HG02798 (cell line): ENCODE measurements at regions not wholly inside any gene's neighbourhood (a gene's known extent, or its start where the extent isn't known, plus 50 kb on each side); places are given as distances from the start of the nearest gene placed in this dataset.

Experiments
- ATAC-seq: cut with Tn5 transposase; IDR thresholded peaks from one replicate; pipeline ENCODE4 v1.9.1; 2021; ENCODE audit warnings: mild to moderate bottlenecking; ENCODE audit not compliant: unreplicated experiment, poor library complexity

DNA sequence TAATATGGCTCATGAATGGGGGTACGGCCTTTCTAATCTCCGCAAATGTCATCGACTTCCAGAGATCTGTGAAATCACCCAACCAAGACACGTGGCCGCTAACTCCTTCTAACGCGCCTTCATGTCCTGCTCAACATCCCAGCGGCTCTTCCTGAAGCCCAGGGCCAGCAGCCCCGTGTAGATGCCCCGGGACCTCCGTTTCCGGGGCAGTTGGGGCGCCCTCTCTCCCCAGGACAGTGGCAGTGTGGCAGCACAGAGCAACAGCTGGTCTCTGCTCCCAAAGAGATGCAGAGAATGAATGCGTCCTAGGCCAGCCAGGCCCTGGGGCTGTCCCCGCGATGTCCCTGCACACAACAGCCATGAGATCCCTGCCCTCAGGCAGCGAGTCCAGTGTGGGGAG is 153.5 kb downstream of the RBFOX3 start:
- no peak for ATAC-seq

DNA sequence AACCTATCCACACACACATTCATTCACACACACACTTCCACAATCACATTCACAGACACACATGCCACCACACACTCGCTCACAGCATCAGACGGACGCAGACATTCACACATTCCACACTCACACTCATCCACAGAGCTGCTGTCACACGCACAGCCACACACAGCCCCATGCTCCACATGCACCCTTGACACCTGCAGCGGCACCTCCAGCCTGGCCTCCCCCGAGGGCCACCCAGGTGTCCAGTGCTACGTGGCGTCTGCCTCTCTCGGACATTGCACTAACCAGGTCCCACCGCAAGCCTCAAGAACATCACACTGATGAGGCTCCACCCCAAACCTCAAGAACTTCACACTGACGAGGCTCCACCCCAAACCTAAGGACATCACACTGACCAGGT is 155.2 kb downstream of the RBFOX3 start:
- ATAC-seq: no peak

DNA sequence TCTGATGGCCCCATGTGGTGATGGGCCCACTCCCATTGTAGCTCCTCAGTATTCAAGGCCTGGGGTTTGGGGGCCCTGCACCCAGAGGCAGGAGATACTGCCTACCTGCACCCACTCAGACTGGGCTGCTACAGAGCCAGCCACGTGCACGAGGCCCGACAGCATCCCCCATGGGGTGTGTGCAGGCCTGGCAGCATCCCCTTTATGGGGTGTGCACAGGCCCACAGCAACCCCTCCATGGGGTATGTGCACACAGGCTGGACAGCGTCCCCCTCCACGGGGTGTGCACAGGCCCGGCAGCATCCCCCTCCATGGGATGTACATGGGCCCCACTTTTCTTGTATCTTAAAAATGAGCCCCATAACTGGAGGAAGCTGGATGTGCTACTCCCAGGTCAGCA is 156.0 kb downstream of the RBFOX3 start:
- no peak for ATAC-seq

DNA sequence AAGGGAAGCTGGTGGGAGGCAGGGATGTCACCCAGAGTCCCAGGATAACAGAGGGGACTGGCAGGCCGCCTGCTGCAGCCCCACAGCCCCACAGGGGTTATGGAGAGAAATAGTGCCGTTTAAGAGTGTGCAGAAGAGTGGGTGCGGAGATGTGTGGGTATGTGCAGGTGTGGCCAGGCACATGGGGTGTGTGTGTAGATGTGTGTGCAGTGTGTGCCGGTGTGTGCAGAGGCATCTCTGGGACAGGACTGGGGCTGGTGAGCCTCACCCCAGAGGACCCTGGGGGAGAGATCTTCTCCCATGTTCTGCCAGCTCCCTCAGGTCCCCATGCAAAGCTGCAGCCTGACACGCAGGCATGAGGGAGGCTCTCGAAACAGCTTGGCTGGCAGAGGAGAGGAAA is 157.4 kb downstream of the RBFOX3 start:
- no peak for ATAC-seq

DNA sequence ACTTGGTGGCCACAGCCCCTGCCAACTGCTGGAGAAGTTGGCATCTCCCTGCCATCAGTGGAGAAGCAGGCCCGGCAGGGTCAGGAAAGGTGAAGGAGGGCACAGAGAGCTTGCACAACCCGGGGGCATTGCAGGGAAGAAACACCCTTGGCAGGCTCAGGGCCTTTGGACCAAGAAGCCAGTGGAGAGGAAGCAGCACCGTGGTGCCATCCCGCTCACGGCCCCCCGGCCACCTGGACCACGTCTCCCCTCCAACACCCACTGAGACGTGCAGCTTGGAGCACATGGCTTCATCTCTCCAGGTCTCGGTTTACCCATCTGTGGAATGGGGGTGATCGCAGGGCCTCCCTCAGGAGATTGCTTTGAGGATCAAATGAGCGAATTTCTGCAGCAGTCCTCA is 158.1 kb downstream of the RBFOX3 start:
- ATAC-seq: no peak

DNA sequence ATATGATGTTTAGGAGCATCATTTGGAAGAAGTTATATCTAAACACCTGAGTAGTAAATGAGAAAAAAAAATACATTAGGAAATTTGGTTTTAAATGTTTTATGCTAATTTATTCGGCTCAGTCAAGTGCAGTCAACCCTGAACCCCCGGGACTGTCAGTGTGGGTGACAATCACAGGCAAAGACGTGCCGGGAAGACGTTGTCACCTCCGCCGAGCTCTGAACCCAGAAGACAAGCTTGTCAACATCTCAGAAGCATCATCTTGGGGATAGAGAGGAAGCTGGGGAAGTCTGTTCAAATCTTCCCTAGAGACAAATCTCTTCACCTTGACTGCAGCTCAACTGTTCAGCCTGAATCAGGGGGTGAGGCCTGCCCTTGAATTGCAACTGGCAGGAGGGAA is 159.7 kb downstream of the RBFOX3 start:
- ATAC-seq: no peak

DNA sequence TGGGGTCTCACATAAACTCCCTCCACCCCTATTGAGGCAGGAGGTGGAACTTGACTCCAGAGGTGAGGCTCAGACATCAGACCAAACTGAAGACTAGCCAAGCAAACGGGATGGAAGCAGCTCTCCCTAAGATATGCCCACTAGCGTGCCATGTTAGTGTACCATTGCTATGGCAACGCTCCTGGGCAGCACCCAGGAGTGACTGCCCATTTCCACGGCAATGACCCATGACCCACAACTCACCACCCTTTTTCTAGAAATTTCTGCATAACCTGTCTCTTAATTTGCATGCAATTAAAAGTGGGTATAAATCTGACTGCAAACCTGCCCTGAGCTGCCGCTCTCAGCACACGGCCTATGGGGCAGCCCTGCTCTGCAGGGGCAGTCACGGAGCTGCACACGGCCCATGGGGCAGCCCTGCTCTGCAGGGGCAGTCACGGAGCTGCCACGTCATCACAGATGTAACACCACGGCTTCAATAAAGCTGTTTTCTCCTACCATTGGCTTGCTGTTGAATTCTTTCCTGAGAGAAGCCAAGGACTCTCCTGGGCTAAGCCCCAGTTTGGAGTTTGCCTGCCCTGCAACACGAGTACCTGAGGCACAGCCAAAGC is 164.3 kb downstream of the RBFOX3 start:
- no peak for ATAC-seq

DNA sequence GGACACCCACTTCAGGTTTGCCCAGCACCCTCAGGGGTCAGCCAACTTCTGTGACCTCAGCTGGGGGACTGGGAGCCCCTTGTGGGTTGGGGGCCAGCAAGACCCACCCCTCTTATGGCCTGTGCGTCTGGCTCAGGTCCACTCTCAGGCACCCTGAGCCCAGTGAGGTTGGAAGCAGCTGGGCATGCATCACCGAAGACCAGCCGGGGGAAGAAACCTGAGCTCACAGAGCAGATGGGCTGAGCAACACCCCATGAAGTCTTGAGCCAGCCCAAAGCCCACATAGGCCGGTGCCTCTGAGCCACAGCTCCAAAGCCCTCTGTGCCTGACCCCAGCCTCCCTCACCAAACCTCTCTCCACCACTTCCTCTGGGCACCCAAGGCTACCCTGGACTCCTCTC is 166.7 kb downstream of the RBFOX3 start:
- no peak for ATAC-seq

DNA sequence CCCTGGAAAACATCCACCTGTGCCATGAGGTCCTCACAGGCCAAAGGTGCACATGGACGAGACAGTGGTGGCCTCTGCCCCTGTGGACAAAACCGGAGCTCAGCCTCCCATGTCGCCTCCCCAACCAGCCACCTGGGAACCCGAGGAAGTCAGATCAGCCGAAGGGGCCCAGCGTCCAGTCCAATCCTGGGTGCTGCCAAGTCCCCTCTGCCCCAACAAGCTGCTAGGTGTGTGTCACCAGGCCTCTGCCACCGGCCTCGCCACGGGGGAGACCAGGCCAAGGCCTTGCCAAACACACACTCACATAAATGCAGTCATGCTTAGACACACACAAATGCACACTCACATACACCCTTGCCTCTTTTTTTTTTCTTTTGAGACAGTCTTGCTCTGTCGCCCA is 167.8 kb downstream of the RBFOX3 start:
- ATAC-seq: no peak

DNA sequence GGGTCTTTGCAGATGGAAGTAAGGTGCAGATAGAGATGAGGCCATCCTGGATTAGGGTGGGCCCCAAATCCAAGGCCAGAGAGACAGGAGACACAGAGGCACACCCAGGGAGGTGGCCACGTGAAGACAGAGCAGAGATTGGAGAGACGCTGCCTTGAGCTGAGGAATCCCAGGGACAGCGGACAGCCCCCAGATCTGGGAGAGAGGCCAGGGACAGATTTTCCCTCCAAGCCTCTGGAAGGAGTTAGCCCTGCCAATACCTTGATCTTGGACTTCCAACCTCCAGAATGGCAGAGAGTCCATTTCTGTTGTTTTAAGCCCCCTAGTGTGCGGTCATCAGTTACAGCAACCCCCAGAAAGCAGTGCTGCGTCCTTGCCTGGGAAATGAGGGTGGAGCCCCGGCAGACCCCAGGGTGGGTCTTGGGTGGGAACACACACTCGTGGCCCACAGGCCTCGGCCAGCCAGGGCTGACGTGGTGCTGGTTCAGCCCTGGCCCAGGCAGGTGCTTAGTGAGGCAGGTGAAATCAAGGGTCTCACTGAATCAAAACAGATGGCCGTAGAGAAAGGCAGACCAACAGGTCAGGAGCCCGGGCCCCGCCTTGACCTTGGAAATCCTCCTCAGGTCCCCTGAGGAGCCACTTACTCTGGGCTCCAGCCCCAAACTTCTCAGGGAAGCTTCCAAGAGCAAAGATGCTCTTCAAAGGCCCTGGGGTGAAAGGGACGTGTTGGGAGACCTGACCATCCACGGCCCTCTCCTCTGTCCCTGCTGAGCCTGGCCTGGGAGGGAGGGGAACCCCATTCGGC is 169.3 kb downstream of the RBFOX3 start:
- ATAC-seq: no peak

DNA sequence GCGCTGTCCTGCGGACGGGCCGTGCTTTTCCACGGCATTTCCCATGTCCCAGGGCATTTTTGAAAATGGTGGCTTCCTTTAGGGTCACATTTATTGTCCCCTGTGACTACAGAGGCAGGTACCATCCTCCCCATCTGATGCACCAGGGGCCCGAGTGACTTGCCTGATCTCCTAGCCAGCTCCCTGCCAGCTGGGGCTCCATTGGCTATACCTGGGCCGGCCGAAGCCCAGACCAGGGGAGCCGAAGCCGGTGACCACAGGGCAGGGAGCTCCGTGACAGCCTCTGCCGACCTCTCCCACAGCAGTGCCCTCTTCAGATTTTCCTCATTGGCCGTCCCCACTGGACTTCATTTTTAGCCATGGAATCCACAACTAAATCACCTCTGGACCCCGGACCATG is 170.6 kb downstream of the RBFOX3 start:
- no peak for ATAC-seq

DNA sequence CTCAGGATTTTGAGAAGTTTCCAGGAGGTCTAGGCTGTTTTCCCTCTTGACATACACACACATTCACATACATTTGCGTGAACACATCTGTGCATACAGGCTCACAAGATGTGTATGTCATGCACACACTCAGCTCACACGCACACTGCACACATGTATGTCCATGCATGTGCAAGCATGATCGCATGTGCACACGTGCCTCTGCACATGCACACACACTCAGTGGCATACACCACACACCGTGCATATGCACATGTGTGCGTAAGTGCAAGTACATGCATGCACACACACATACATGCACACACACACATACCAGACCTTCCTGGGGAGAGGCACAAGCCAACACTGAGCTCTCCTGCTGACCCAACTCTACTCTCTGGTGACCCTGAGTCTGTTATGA is 171.4 kb downstream of the RBFOX3 start:
- no peak for ATAC-seq

DNA sequence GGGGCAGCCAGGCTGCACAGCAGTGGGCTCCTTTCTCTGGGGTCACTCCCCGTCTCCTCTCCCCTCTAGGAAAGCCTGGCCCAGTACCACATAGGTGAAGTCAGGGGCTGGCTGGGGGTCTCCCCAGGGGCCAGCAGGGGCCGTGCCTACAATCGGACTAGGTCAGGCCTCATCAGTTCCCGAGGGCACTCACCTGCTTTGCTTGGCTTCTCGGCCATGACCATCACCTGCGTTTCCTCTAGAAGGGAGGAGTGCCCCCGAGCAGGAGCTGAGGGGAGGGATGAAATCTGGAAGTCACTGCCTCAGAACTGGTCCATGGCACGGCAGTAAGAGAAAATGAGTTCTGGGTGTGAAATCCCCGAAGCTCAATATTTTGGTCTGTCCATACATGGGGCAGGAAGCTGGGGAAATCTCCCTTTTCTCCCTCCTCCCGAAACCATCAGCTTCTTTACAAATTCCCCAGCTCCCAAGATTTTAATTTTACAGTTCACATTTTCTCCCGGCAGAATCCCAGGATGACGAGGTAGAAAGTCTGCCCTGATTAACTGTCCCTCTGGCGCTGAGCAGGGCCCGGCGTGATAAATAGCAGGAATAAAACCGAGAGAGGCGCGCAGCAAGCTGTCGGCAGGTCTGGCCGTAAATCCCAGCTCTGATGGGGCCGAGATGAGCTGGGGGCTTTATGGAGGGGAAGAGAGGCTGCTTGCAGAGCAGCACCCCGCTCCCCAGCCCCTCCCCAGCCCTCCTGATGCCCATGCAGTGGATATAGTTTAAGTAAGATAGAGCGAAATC is 172.1 kb downstream of the RBFOX3 start:
- ATAC-seq: no peak

DNA sequence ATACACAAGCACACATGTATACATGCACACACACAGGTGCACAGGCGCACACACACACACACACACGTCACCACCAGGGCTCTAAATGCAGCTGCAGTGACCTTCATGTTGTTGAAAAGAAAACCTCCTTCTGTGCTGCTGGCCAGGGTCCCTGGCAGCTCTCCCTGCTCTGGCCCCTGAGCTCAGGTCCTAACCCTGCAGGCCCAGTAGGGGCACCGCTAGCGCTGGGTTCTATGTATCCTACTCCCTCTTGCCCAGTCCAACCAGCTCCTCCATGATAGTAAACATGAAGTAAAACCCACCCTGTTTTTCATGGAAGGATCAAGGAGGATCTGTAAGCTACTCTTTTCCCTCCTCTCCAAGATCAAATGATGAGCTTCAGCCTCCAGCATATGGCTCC is 172.8 kb downstream of the RBFOX3 start:
- no peak for ATAC-seq

DNA sequence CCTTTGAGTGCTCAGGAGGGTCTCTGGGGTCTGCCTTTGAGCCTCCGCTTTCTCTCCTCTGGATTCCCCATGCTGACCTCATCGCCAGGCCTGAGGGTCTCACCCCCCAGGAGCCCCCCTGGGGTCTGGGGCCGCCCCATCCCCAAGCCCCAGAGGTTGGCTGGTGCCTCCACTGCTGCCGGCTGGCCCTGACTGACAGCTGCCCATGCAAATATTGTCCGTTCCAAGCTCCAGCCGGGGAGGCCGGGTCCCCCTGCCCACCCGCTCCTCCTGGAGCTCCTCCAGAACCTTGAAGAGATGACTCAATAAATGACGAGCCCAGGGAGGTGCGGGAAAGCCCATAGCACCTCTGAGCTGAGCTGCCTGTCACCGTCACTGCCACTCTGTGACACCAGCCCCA is 173.8 kb downstream of the RBFOX3 start:
- no peak for ATAC-seq

DNA sequence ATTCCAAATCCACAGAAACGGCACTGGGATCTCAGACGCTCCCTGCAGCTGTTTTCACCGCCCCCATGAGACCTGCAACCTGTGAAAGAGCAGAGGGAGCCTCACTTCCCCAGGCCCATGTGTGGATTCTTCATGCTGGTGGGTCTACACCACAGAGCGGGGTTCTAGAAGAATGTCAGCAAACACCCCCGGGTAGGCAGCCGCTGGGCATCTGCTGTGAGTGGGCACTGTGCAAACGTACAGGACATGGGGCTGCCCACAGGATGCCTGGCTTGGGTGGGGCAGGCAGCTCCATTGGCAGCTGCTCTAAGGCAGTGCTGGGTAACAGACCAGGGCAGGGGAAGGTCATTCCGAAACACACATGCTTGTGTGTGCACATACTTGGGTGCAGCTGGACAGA is 174.9 kb downstream of the RBFOX3 start:
- no peak for ATAC-seq

DNA sequence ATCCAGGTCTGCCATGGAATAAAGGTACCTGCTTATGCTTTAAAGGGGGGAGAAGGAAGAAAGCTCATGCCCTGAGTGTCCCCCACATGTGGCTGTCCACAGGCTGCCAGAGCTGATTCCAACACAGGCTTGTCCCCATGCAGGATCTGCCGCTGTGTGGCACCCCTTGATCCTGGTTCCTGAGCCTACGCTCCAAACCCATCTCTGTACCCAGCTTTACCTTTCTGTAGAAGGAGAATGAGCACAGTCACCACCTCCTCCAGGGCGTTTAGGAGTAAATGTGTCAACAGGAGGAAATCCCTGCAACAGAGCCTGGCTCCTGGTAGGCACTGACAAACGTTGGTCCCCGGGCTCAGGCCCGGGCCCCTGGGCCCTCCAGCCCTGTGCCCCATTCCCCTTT is 175.6 kb downstream of the RBFOX3 start:
- no peak for ATAC-seq

DNA sequence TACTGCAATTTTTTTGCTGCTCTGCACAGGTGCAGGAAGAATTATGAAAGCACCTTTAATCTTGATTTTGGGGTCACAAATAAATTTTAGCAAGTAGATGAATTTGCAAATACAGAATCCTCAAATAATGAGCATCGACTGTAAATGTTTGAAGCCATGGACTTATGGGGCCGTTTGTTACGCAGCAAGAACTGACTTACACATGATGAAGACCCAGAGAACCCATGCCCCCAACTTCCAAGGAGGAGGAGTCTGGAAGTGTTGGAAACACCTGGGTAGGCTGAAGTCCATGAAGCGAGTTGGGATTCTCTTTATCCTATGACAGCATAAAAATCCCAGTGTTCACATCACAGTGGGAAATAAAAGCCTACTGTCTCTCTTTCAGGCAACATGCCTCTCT is 176.6 kb downstream of the RBFOX3 start:
- ATAC-seq: no peak

DNA sequence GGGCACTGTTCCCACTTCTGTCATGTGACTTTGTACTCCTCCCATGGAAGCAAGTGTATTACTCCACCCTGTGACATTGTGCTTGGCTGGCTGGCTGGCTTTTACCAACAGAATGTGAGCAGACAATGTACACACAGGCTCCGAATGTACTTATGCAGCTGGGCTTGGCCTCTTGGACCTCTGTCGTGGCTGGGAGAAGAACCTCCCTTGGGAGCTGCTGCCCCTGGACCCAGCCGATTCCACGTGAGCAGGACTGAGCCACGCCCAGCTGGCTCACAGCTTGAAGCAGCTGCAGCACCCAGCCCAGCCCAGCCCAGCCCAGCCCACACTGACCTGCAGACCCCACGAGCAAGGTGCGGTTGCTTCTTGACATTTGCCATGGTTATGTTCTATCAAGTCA is 177.5 kb downstream of the RBFOX3 start:
- no peak for ATAC-seq

DNA sequence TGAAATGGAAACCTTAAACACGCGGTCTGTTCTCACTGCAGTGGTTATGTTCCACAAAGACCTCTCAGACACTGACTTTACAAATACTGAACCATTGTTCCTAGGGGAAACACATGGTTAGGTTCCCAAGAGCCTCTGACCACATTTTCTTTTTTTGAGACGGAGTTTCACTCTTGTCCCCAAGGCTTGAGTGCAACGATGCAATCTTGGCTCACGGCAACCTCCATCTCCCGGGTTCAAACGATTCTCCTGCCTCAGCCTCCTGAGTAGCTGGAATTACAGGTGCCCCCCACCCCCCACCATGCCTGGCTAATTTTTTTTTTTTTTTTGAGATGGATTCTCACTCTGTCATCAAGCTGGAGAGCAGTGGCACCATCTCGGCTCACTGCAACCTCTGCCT is 179.7 kb downstream of the RBFOX3 start:
- no peak for ATAC-seq

DNA sequence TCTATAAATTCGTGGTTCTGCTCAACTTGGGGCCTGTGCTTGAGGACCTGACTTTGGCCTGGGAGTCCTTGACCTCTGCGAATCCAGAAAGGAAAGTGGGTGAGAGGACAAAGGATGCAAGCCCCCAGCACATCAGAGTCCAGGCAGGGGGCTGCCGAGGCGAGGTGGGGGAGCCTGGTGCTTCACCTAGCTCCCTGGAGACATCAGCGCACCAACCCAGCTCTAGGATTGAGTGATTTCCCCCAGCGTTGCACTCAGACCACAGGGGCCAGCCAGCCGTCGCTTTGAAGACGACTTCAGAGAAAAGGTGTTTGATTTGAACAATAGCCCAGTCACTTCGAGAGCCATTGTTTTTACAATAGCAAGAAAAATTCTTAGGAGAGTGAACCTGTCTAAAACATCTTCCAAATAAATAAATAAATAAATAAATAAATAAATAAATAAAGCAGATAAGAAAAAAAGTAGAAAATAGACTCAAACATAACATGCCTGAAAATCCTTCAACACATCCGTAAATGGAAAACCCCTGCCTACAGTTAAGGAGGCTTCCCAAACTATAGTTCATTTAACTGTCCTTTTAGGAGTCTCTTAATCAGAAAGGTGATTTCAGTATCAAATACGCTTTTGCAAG is 180.9 kb downstream of the RBFOX3 start:
- no peak for ATAC-seq
